Gastrocnemius medialis (tissue), 4 donors: ENCODE measurements at regions not wholly inside any gene's neighbourhood (a gene's known extent, or its start where the extent isn't known, plus 50 kb on each side); places are given as distances from the start of the nearest gene placed in this dataset.

Source experiments
- ATAC-seq, 2 donors: fragments of 150-250 bp; one replicate each; pipeline ENCODE4 v1.9.1; 2016
- DNase-seq, 2 donors: peaks; one replicate each; pipeline ENCODE4 v3.0.0-alpha.2; 2019
- H3K27ac ChIP-seq, 4 donors: fragments of 200-600 bp; sonication (generic); 1 replicate in 1 of 4; 2 replicates in 3 of 4; pipeline ENCODE4 v1.5.1; 2016 to 2018; ENCODE audit warnings: mild to moderate bottlenecking in 2 of 4, moderate library complexity in 1 of 4
- H3K27me3 ChIP-seq, 3 donors: fragments of 200-600 bp; sonication (generic) in 2 of 3; 1 replicate in 1 of 3; 2 replicates in 2 of 3; pipeline versions ENCODE4 v1.5.1 to v1.6.0; 2016 to 2019; ENCODE audit warnings: mild to moderate bottlenecking in 1 of 3, moderate library complexity in 1 of 3
- H3K36me3 ChIP-seq, 2 donors: fragments of 200-600 bp; sonication (generic) in 1 of 2; one replicate each; pipeline ENCODE4 v1.5.1; 2017 to 2018
- H3K4me1 ChIP-seq, 2 donors: fragments of 200-600 bp; sonication (generic) in 1 of 2; one replicate each; pipeline ENCODE4 v1.5.1; 2016 to 2017; ENCODE audit warnings: mild to moderate bottlenecking in 2 of 2
- H3K4me3 ChIP-seq, 4 donors: fragments of 200-600 bp; sonication (generic) in 3 of 4; 1 replicate in 1 of 4; 2 replicates in 3 of 4; pipeline ENCODE4 v1.5.1; 2016 to 2019; ENCODE audit warnings: mild to moderate bottlenecking in 2 of 4
- H3K9me3 ChIP-seq, 3 donors: fragments of 200-600 bp; sonication (generic) in 2 of 3; 1 replicate in 1 of 3; 2 replicates in 2 of 3; pipeline ENCODE4 v1.5.1; 2016 to 2019
- CTCF ChIP-seq, 5 experiments: fragments of 450-650 bp in 3 of 5; fragments of 200-600 bp in 2 of 5; sonication (generic) in 2 of 5; IDR thresholded peaks in 4 of 5; conservative IDR thresholded peaks in 1 of 5; 1 replicate in 4 of 5; 2 replicates in 1 of 5; pipeline ENCODE4 v1.5.1; 2016 to 2019; ENCODE audit warnings: antibody characterized with exemption in 5 of 5, mild to moderate bottlenecking in 3 of 5, moderate library complexity in 3 of 5
- POLR2A ChIP-seq, 2 donors: fragments of 450-650 bp; IDR thresholded peaks; one replicate each; pipeline ENCODE4 v1.6.1; 2017; ENCODE audit warnings: antibody characterized with exemption in 2 of 2, mild to moderate bottlenecking in 2 of 2, moderate library complexity in 2 of 2
- in situ Hi-C, 4 donors: fragments of 200-750 bp; cut with MboI; loops; one replicate each; pipeline versions ENCODE4 v1.15.0 to v1.8.0; 2017; ENCODE audit warnings: low sequenced_read_pairs in 4 of 4
- intact Hi-C: fragments of 100-400 bp; cut with DNase I; formaldehyde crosslinking; loops from one replicate; pipeline ENCODE4 v1.15.1; 2023; ENCODE audit warnings: low total_unique reads

- in situ Hi-C loops (no loop called here), intact Hi-C loops (no loop called here)
- no peak for TF ChIP-seq CTCF (IDR thresholded peaks at IDR 0.05 in 4 of 5, conservative IDR thresholded peaks at IDR 0.05 in 1 of 5)
- TF ChIP-seq POLR2A (IDR thresholded peaks at IDR 0.05), result no peak
- H3K4me3 ChIP-seq, result no peak overlapping the region
- no peak overlapping the region for H3K27ac ChIP-seq
- DNase-seq (no peak), ATAC-seq (no peak)
- no peaks in the 10 kb centered on the region for H3K36me3 ChIP-seq
- H3K27me3 ChIP-seq, result no peaks in the 10 kb centered on the region
- no peaks in the 10 kb centered on the region for H3K9me3 ChIP-seq
- no peaks in the 10 kb centered on the region for H3K4me1 ChIP-seq
Observed at GRCh38 chr3:152104847-152105415, 163.8 kb upstream of the MBNL1 start.

DNA sequence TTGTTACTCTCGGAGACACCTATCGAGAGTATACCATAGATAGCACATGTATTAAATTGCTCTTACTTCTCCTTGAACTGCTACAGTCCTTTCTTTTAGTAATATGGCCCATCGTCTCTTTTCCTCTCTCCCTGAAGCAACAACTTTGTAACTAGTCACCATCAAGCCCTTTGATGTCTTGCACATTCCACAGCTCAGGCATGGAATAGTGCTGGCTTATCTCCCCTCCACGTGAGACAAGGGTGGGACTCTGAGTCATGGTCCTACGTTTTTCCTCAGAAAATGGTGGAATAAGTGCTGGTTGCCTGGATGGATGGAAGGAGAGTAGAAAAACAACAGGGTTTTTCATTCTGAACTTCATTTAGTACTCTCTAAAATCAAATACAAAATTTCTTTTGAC is 163.3 kb upstream of the MBNL1 start:
- H3K9me3 ChIP-seq, result no peaks in the 10 kb centered on the region
- intact Hi-C loops (no loop called here), in situ Hi-C loops (no loop called here)
- no peak overlapping the region for H3K4me3 ChIP-seq
- H3K27me3 ChIP-seq, result no peaks in the 10 kb centered on the region
- TF ChIP-seq CTCF (IDR thresholded peaks at IDR 0.05 in 4 of 5, conservative IDR thresholded peaks at IDR 0.05 in 1 of 5), result no peak
- no peak for TF ChIP-seq POLR2A (IDR thresholded peaks at IDR 0.05)
- H3K27ac ChIP-seq, result no peak overlapping the region
- H3K4me1 ChIP-seq, result no peaks in the 10 kb centered on the region
- DNase-seq (no peak), ATAC-seq (no peak)
- H3K36me3 ChIP-seq, result no peaks in the 10 kb centered on the region

- H3K27me3 ChIP-seq, result no peaks in the 10 kb centered on the region
- no peak overlapping the region for H3K27ac ChIP-seq
- DNase-seq (no peak), ATAC-seq (no peak)
- no peaks in the 10 kb centered on the region for H3K36me3 ChIP-seq
- no peaks in the 10 kb centered on the region for H3K9me3 ChIP-seq
- no peaks in the 10 kb centered on the region for H3K4me1 ChIP-seq
- no peak for TF ChIP-seq CTCF (IDR thresholded peaks at IDR 0.05 in 4 of 5, conservative IDR thresholded peaks at IDR 0.05 in 1 of 5)
- TF ChIP-seq POLR2A (IDR thresholded peaks at IDR 0.05), result no peak
- H3K4me3 ChIP-seq, result no peak overlapping the region
- in situ Hi-C loops (no loop called here), intact Hi-C loops (no loop called here)
Observed at GRCh38 chr3:152109038-152109437, 159.7 kb upstream of the MBNL1 start.

- ATAC-seq (no peak), DNase-seq (no peak)
- in situ Hi-C loops (no loop called here), intact Hi-C loops (no loop called here)
- no peak for TF ChIP-seq POLR2A (IDR thresholded peaks at IDR 0.05)
- TF ChIP-seq CTCF (IDR thresholded peaks at IDR 0.05 in 4 of 5, conservative IDR thresholded peaks at IDR 0.05 in 1 of 5), result no peak
- Histone ChIP-seq H3K4me3 (no peak overlapping the region), H3K9me3 (no peaks in the 10 kb centered on the region), H3K27me3 (no peaks in the 10 kb centered on the region), H3K36me3 (no peaks in the 10 kb centered on the region), H3K4me1 (no peaks in the 10 kb centered on the region), H3K27ac (no peak overlapping the region)
Observed at GRCh38 chr3:152113413-152113812, 155.3 kb upstream of the MBNL1 start.

DNA sequence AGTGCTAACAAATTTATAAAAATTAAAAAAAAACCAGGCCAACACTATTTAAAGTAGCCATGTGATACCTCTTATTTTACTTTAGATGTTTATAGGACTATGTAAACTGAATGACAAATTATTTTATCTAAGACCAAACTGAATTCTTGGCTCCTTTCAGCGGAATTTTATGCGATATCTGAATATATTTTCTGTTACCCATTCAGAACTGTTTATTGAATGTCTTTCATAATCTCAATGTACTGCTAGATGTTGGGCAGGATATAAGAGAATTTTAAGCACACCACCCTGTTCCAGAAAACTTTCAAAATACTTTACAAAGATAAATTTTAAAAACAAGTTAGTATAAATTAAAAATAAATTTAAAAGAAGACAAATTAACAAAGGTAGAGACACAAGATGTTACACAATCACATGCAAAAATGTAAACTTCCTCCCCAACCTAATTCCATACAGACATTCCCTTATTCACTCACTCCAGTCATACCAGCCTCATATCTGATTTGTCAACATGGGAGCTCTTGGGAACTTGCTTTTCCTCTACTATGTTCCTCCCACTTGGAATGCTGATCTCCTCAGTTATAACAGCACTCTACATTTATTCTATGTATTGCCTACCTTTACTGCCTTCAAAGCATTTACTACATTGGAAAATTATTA is 154.6 kb upstream of the MBNL1 start:
- in situ Hi-C loops (no loop called here), intact Hi-C loops (no loop called here)
- no peaks in the 10 kb centered on the region for H3K9me3 ChIP-seq
- DNase-seq (no peak), ATAC-seq (no peak)
- no peaks in the 10 kb centered on the region for H3K27me3 ChIP-seq
- H3K4me3 ChIP-seq, result no peak overlapping the region
- no peak overlapping the region for H3K27ac ChIP-seq
- H3K36me3 ChIP-seq, result no peaks in the 10 kb centered on the region
- H3K4me1 ChIP-seq, result no peaks in the 10 kb centered on the region
- TF ChIP-seq CTCF (IDR thresholded peaks at IDR 0.05 in 4 of 5, conservative IDR thresholded peaks at IDR 0.05 in 1 of 5) (no peak), POLR2A (IDR thresholded peaks at IDR 0.05) (no peak)
